COLO668 (cell line): ENCODE measurements at regions not wholly inside any gene's neighbourhood (a gene's known extent, or its start where the extent isn't known, plus 50 kb on each side); places are given as distances from the start of the nearest gene placed in this dataset.
"Not testable (repeated sequence)": the region's sequence is repeated elsewhere in the genome, so short reads cannot be mapped to it uniquely, and the experiment has no call there.

ENCODE experiments used
- DNase-seq: peaks from one replicate; lab custom pipeline; 2025; ENCODE audit not compliant: unreplicated experiment; lab: John Stamatoyannopoulos, UW

GRCh38 chr1:199184180-199184579 is 545.3 kb downstream of the PTPRC start:
- no peak for DNase-seq

DNA sequence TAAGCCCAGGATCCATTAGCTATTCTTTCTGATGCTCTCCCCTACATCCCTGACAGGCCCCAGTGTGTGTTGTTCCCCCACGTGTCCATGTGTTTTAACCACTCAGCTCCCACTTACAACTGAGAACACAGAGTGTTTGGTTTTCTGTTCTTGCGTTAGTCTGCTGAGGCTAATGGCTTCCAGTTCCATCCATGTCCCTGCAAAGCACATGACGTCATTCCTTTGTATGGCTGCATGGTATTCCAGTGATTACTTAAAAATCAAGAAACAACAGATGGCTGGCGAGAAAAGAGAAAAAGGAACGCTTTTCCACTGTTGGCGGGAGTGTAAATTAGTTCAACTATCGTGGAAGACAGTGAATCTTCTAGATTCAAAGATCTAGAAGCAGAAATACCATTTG is 556.0 kb downstream of the PTPRC start:
- no peak for DNase-seq

DNA sequence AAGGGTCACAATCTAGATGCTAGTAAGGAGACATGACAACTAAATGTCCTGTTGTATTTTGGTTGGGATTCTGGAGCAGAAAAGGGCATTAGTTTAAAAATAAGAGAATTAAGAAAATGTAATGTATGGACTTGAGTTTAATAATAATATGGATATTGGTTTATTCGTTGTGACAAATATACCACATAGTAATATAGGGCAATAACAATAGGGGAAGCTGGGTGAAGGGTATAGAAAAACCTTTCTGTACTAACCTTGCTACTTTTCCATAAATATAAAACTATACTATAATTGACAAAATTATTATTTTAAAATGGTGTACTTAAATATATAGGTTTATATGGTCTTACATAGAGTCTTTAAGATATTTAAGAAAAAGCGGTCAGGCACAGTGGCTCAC is 558.9 kb downstream of the PTPRC start:
- DNase-seq, result no peak

DNA sequence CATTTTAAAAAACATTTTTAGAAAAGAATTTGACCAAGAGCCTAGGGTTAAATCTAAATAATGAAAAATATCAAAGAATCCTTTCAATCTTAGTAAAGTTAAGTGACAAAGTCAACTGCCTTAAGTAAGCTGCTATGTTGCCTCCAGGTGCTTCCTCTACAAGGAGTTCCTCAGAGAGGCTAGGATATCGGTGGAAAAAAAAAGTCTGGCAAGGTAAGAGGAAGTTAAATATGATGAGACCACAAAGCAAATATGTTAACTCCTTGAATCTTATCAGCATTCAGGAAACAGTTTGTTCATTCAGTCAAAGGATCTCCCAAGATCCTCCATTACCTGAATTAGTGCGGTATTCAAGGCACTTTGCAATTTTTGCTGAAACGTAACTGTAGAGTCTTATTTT is 563.5 kb downstream of the PTPRC start:
- DNase-seq, result no peak

- no peak for DNase-seq
Measured at GRCh38 chr1:199204231-199204630, 565.4 kb downstream of the PTPRC start.

GRCh38 chr1:199205740-199206441 is 567.1 kb downstream of the PTPRC start:
- no peak for DNase-seq

DNA sequence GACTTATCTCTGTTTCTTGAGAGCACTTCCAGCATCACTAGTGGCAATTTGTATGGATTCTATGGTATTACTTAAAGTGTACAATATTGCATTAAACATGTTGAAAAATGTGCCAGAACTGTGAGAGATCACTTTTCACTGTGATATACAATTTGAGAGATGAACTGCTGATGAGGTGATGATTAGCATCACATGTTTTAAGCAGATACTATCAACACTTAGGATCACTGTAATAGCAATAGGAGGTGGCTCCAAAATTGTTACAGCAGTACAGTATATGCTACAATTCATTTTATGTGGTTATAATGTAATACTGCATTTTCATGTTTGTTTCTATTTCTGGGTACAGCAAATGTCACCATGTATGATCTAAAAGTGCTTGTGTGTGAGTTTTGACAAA is 570.0 kb downstream of the PTPRC start:
- DNase-seq, result no peak

- DNase-seq, result no peak
Measured at GRCh38 chr1:199218065-199218464, 579.2 kb downstream of the PTPRC start.

DNA sequence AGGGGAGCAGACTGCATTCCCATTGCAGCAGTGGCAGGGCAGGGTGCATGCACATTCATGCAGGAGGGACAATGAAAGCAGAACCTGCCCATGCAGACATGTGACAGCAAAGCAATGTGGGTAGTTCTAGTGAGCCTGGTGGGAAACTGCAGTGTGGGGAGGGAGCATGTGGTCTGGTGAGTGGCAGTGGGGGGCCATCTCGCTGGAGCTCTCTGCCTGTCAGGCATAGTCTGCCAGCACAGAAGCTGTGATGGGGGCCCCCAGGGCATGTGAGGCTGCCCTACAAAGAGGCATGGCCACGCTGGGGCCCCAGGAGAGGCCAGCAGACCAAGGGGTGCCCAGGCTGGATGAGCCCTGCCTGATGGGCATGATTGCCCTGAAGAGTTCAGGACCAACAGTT is 579.7 kb downstream of the PTPRC start:
- no peak for DNase-seq

DNA sequence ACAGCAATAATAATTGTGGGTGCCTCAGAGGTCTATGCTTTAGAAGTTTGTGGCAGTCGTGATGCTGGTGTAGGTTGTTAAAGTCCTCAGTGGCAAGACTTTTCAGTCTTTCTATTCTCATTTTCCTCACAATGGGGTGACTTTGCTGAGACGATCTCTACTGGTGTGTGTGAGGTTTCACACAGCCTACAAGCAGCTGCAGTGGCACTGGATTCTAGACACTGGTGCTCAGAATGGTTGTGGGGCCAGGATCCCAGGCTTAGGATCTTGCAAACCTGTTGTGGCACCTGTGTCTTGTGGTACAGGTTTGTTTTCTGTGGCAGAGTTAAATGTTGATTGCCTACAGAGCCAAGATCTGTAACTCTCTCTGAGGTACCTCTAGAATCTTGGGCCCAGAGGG is 581.2 kb downstream of the PTPRC start:
- no peak for DNase-seq

DNA sequence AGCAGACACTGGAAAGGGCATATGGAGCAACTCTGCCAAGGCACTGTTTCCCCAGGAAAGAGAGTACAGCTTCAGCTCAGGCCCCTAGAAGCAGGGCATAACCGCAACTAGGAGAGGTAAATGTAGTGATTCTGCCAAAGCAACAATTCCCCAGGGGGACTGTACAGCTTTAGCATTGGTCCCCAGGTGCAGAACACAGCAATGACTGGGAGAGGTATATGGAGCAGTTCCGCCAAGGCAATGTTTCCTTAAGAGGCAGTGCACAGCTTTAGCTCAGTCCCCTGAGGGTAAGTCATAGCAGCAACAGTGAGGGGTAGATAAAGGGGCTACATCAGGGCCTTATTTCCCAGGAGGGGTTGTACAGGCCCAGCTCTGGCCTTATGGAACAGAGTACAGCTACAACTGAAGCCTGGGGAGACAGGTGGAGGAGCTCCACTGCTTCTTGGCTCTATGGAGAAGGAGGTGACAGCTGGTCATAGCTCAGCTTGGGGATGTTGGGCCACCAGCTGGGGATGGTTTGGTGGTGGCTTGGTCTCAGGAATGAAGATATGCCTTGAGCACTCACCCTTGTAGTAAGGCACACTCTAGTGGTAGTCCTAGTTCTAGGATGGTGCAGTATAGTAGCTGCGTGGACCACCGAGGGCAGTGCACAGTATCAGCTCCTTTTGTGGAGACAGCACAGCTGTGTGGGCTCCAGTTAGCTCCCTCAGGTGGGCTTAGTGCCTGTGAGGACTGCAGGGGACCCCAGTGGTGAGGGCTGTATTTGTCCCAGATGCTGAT is 582.7 kb downstream of the PTPRC start:
- DNase-seq, result no peak

- no peak for DNase-seq
Measured at GRCh38 chr1:199223936-199224335, 585.1 kb downstream of the PTPRC start.

DNA sequence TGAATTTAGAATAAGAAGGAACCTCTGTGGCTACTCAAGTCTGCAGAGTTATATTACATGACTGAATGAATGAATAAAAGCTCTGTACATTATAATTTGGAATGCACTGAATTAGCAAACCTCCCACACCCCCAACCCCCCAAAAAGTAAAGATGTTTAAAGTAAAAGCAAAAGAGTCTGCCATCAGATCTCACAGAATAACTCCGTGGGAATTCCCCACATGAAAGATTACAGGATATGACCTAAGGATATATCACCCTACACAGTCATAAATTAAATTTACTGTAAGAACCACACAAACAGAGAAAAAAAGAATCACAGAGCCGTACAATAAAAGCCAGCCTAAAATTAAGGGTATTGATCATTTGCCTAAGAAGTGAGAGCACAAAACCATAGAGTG is 587.3 kb downstream of the PTPRC start:
- no peak for DNase-seq

- no peak for DNase-seq
Measured at GRCh38 chr1:199242147-199242546, 603.3 kb downstream of the PTPRC start.

GRCh38 chr1:199242601-199243000 is 603.8 kb downstream of the PTPRC start:
- no peak for DNase-seq

- peak; percentile 49 for DNase-seq
Measured at GRCh38 chr1:199243423-199244061, 604.7 kb downstream of the PTPRC start.

DNA sequence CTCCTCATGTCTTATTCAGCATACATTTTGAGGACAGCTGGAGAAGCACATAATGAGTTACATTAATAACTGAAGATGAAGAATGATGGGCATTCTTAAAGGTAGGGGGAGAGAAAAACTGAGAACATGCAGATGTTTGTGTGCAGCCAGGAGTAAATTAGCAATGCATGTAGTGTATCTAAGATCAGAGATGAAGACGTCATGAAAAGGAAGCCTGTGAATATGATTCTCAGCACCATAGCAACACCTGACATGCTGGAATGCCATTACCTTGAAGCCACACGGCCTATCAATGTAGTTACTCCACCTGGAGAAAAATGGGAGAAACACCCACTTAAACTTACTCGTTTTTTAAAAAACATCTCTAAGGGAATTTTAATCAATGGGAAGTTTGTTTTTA is 607.1 kb downstream of the PTPRC start:
- no peak for DNase-seq

GRCh38 chr1:199246716-199247115 is 607.9 kb downstream of the PTPRC start:
- DNase-seq, result no peak

DNA sequence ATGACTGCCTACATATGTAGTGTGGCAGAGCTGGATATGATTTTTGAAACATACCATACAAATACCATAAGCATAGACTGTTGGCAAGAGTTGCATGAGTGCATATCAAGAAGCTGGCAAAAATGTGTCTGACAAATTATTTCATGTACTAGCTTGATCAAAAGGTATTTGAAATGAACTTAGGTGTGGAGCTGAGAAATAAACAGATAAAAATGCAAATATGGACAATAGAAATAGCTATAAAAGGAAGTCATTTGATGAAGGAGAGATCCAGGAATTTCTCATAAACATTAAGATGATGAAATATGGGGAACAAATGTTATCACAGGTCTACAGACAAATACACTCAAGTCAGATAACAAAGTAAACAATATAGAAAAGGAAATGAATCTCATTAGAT is 609.1 kb downstream of the PTPRC start:
- DNase-seq, result no peak

DNA sequence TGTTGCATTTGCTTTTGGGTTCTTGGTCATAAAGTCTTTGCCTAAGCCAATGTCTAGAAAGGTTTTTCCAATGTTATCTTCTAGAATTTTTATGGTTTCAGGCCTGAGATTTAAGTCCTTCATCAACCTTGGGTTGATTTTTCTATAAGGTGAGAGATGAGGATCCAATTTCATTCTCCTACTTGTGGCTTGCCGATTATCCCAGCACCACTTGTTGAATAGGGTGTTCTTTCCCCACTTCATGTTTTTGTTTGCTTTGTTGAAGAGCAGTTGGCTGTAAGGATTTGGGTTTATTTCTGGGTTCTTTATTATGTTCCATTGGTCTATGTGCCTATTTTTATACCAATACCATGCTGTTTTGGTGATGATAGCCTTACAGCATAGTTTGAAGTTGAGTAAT is 615.2 kb downstream of the PTPRC start:
- DNase-seq, result not testable (repeated sequence)

DNA sequence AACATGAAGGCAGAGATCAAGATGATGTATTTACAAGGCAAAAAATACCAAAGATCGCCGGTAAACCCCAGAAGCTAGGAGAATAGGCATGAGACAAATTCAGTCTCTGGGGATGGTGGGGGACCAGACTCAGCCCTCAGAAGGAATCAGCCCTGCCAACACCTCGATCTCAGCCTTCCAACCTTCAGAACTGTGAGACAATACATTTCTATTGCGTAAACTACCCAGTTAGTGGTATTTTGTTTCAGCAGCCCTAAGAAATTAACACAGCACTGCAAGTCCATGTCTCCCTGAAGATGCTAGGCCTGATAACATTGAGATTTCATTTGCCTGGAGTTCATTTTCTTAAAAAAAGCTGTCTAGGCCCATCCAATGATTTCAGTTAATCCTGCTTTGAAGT is 622.5 kb downstream of the PTPRC start:
- DNase-seq, result no peak

DNA sequence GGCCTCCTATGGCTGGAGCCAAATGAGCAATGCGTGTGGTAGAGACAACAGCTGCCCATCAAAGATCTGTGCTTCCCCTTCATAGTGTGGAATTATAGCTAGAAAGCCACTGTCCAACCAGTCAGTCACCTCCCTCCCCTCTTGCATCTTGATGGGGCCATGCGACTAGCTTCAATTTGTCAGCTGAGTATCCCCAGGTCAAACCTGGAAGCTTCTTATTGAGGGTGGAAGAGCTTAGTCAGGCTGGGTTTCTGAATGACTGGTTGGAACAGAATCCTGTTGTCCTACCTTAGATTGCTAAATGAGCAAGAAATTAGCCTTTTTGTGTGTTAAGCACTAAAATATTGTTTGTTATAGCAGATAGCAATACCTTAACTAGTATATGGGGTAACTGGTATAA is 625.4 kb downstream of the PTPRC start:
- DNase-seq, result no peak
